Stimulated activated CD4-positive, alpha-beta T cell treated with anti-CD3 and anti-CD28 coated beads, Interleukin-2, amount 100 ng/mL, for 48 hours (primary cell): ENCODE measurements at regions not wholly inside any gene's neighbourhood (a gene's known extent, or its start where the extent isn't known, plus 50 kb on each side); places are given as distances from the start of the nearest gene placed in this dataset.
"Not testable (repeated sequence)": the region's sequence is repeated elsewhere in the genome, so short reads cannot be mapped to it uniquely, and the experiment has no call there.

Experiments used
- DNase-seq, 2 donors: peaks; one replicate each; pipeline ENCODE4 v3.0.0-alpha.2; 2020

- no peak for DNase-seq
These were observed 129.6 kb upstream of the NOL4 start for GRCh38 chr18:34354351-34354750.

DNA sequence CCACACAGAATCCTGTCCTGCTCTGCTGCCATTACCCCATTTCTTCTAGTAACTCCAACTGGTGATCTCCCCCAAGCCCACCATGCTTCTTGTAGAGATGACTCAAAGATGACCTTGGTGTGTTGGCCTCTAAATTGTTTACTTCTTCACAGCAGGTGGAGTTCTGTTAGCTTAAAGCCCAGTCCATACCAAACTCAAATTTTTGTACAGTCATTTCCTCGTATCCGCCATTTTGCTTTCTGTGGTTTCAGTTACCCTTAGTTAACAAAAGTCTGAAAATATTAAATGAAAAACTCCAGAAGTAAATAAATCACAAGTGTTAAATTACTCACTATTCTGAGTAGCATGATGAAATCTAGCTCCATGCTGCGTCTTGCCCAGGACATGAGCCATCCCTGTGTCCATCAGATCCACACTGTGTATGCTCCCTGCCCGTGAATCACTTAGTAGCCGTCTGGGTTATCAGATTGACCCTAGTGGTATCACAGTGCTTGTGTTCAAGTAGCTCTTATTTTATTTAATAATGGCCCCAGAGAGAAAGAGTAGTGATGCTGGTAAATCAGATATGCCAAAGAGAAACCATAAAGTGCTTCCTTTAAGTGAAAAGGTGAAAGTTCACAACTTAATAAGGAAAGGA lies 133.3 kb upstream of the NOL4 start:
- no peak for DNase-seq

GRCh38 chr18:34358923-34359322 lies 134.2 kb upstream of the NOL4 start:
- no peak for DNase-seq

DNA sequence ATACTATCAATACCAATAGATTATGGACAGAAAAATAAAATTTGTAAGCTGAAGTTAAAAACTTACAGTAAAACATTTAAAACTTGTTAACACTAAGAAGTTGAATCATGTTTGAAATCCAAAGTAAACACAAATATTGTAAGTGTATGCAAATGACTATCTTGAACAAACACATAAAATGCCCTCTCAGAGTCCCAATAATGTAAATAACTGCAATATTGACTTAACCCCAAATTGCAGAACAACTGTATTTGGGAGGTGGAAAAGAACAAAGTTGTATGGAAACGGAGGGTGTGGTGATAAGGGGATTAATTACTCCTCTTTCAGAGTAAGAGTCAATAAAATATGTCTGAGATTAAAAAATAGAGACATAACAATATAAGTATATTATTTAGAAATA lies 140.0 kb upstream of the NOL4 start:
- DNase-seq: no peak

GRCh38 chr18:34370704-34371395 lies 146.1 kb upstream of the NOL4 start:
- no peak for DNase-seq

DNA sequence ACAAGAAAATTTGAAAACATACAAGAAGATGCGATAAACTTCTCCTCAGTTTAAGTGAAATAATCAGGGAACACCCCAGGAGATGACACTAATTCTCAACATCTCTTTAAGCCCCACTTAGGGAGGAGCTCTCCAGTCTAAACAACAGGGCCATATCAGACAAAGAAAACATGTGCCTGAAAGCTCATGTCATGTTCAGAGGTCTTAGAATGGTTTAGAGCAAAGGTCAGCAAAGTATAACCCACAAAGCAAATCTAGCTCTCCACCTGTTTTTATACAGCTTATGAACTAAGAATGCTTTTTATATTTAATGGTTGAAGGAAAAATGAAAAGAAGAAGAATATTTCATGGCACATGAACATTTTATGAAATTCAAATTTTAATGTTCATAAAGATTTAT lies 155.6 kb upstream of the NOL4 start:
- no peak for DNase-seq

DNA sequence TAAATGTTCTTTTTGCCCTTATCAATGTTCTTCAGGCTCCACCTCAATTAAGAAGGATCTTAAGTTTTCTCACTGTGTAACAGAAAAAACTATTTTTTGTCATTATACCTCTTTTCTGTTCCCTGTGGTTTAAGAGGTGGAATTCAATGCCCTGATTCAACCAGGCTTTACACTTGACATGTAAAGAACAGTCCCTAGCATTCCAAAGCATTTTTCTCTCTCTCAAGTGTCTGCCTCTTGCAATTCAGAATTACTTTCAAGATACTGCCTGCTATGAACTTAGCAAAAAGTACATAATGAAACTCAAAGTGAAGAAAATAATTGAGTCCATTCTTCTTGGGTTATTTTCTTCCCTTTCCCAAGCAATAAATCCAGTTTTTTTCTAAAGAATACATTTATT lies 160.6 kb upstream of the NOL4 start:
- DNase-seq: no peak

- no peak for DNase-seq
These were observed 162.1 kb upstream of the NOL4 start for GRCh38 chr18:34386803-34387202.

GRCh38 chr18:34397286-34397896 lies 172.7 kb upstream of the NOL4 start:
- no peak for DNase-seq

DNA sequence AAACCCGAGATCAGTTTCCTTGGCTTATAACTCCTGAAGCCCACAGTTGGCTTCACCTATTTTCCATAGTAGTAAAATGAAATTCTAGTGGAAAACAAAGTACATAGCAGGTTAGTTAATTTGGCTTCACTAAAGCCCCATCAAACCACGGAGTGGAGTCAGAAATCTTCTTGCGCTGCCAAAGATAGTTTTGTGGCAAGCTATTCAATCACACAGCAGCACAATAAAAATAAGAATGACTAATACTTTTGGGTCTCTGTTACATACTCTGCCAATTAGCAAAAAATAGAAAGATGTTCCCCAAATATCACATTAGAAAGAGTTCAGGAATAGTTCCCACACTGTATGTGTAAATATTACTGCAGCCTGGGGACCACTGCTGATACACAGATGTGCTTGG lies 175.2 kb upstream of the NOL4 start:
- no peak for DNase-seq

DNA sequence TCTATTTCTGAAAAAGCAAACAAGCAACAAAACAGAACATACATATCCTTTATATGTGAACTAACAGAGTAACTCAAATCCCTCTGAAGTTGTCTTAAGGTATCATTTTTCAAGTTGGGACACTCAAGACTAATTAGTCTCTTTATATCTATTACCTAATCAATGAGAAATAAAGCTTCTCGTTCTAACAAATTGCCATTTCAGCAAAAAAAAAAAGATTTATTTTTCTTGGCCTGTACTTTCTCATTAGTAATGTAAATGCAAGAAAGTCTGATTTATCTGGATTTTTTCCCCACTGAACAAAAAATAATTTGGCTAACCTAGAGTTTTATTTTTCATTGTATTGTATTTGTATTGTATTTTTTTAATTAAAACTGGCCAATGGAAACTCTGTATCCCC lies 176.1 kb upstream of the NOL4 start:
- DNase-seq: no peak

- no peak for DNase-seq
These were observed 177.1 kb upstream of the NOL4 start for GRCh38 chr18:34401775-34402174.

DNA sequence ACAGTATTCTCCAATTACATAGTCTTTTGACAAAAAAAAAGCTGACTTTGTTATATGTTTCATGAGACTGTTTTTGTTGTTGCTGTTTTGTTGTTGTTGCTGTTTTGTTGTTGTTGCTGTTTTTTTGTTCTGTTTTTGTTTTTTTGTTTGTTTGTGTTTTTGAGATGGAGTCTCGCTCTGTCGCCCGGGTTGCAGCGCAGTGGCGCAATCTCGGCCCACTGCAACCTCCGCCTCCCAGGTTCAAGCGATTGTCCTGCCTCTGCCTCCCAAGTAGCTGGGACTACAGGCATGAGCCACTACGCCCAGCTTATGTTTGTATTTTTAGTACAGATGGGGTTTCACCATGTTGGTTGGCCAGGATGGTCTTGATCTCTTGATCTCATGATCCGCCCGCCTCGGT lies 182.8 kb upstream of the NOL4 start:
- DNase-seq: not testable (repeated sequence)

DNA sequence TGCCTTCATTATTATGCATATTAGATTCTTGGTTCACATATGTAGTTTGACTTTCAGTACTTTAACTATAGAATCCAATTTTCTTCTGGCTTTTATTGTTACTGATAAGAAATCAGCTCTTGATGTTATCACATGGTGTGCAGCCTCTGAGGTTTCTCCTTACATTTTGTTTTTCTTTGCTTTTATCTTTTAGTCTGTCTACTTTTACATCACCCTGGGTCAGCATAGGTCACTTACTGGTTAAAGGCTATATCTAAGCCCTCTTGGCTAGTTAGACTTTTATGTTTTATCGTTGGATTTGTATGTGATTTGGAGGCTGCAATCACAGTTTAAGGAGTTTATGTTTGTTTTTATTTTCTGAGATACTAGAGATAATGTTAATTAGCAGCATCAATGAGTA lies 187.2 kb upstream of the NOL4 start:
- no peak for DNase-seq

DNA sequence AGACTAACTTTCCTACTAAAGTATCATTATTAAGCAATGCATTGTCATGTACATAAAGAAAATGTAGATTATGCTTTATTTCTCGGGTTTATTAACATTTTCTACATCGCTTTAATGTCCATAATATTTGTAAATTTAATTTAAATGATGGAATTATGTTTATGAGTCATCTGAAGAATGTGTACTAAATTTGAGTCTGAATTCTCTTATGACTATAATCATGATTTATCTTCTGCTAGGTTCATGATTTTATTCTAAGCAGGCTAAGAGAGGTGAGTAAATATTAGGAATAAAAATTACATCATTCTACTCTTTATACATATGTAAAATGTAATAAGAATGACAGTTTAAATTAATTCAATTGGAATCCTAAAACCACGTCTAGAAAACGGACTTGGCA lies 206.3 kb upstream of the NOL4 start:
- no peak for DNase-seq

DNA sequence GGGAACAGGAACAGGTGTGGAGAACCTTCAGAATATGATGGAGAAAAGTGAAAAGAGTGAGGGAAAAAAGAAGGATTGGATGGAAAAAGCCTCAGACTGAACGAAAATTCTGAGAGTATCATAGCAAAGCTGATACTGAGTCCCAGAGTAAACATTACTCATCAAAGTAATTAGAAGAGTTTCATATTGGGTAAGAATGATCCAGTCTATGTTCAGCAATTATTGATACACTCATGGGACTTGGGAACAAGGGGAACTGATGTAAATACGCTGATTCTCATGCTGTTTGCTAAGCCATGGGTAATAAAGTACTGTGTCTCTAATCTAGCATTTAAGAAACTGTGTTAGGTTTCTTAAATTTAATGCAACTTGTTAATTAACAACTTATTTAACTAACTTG lies 219.9 kb upstream of the NOL4 start:
- no peak for DNase-seq

GRCh38 chr18:34448662-34449061 lies 223.9 kb upstream of the NOL4 start:
- DNase-seq: no peak

DNA sequence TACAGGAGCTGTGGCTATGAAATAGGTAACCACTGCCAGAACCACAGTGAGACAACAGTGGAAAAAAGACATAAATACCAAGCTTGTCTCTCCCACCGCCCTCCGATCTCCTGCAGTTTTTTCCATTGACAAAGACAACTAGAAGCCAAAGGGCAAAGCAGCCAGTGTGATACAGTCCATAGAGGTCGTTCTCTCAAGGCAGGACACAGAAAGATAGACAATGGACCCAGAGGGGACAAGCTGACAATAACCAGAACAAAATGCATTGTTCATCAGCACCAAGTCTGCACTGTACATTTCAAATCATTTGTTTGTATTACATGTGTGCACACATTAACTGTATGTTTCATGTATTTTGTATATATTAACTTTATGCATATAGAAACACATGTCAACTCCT lies 233.0 kb upstream of the NOL4 start:
- DNase-seq: no peak

- no peak for DNase-seq
These were observed 233.8 kb upstream of the NOL4 start for GRCh38 chr18:34458410-34458977.

GRCh38 chr18:34461266-34461665 lies 236.6 kb upstream of the NOL4 start:
- DNase-seq: no peak

DNA sequence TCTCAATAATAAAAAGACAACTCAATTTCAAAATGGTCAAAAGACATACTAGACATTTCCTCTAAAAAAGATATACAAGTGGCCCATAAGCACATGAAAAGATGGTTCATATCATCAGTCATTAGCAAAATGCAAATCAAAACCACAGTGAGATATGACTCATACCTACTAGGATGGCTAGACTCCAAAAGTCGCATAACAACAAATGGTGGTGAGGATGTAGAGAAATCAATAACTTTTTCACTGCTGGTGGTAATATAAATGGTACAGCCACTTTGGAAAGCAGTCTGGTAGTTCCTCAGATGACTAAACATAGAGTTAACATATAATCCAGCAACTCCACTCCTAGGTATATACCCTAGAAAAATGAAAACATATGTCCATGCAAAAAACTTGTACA lies 242.3 kb upstream of the NOL4 start:
- DNase-seq: no peak

GRCh38 chr18:34480162-34480700 lies 229.9 kb upstream of the DTNA start:
- no peak for DNase-seq

- DNase-seq: no peak
These were observed 227.9 kb upstream of the DTNA start for GRCh38 chr18:34482204-34482603.

GRCh38 chr18:34483198-34483597 lies 226.9 kb upstream of the DTNA start:
- DNase-seq: no peak
